C4-2B (cell line): ENCODE measurements at regions not wholly inside any gene's neighbourhood (a gene's known extent, or its start where the extent isn't known, plus 50 kb on each side); places are given as distances from the start of the nearest gene placed in this dataset.

Experiments
- H3K27ac ChIP-seq: fragments of 450-650 bp; 2 replicates; pipeline ENCODE4 v1.5.1; 2017
- ZFX ChIP-seq: fragments of 450-650 bp; IDR thresholded peaks from 2 replicates; pipeline ENCODE4 v1.6.1; 2017
- TF ChIP-seq, protein P1 (sequence below): fragments of 450-650 bp; conservative IDR thresholded peaks from 2 replicates; pipeline ENCODE4 v1.5.1; 2017; ENCODE audit warnings: mild to moderate bottlenecking

DNA sequence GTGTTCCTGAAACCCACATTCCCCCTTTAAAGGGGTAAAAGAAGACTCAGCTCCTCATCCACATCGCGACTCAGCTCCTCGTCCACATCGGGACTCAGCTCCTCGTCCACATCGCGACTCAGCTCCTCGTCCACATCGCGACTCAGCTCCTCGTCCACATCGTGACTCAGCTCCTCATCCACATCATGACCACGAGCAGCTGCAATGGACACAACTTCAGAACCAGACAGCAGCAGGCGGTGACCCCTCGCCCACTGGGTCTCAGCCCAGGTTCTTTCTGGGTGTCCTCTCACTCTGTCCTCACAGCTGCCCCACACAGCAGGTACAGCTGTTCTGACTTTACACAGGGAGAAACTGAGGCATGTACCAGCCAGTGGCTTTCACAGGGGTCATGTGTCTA is 163.5 kb upstream of the SALL3 start:
- no peak overlapping the region for H3K27ac ChIP-seq
- TF ChIP-seq ZFX, result no peak
- TF ChIP-seq, protein P1, sequence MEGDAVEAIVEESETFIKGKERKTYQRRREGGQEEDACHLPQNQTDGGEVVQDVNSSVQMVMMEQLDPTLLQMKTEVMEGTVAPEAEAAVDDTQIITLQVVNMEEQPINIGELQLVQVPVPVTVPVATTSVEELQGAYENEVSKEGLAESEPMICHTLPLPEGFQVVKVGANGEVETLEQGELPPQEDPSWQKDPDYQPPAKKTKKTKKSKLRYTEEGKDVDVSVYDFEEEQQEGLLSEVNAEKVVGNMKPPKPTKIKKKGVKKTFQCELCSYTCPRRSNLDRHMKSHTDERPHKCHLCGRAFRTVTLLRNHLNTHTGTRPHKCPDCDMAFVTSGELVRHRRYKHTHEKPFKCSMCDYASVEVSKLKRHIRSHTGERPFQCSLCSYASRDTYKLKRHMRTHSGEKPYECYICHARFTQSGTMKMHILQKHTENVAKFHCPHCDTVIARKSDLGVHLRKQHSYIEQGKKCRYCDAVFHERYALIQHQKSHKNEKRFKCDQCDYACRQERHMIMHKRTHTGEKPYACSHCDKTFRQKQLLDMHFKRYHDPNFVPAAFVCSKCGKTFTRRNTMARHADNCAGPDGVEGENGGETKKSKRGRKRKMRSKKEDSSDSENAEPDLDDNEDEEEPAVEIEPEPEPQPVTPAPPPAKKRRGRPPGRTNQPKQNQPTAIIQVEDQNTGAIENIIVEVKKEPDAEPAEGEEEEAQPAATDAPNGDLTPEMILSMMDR, result no peak

DNA sequence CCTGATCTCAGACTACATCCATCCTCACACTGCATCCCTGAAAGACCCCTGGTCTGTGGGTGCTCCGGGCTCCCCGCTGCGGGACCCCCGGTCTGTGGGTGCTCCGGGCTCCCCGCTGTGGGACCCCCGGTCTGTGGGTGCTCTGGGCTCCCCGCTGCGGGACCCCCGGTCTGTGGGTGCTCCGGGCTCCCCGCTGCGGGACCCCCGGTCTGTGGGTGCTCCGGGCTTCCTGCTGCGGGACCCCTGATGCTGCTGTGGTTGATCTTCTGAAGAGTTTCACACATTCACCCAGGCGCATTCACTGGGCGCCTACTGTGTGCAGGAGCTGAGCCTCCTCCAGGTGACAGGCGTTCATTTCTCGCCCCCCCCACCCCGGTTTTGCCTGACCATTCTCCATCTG is 162.7 kb upstream of the SALL3 start:
- H3K27ac ChIP-seq, result no peak overlapping the region
- TF ChIP-seq ZFX, result no peak
- TF ChIP-seq, protein P1, result no peak

DNA sequence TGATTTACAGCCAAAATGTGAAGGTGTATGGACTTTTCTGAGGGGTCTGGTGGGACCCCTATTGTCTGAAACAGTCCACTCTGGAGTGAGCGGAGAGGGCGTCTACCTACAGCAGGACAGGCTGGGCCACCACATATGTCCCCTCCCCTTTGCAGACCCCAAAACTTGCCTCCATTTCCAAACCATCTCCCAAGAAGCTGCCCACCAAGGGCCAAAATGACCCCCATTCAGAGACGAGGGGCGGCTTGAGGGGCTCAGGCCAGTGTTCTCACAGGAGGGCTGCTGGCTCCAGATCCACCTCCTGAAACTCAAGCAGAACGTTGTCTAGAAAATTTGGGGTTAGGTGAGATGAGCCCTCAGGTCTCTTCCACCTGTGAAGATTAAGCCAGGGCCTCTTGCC is 161.1 kb upstream of the SALL3 start:
- H3K27ac ChIP-seq, result no peak overlapping the region
- no peak for TF ChIP-seq ZFX
- TF ChIP-seq, protein P1, result no peak

DNA sequence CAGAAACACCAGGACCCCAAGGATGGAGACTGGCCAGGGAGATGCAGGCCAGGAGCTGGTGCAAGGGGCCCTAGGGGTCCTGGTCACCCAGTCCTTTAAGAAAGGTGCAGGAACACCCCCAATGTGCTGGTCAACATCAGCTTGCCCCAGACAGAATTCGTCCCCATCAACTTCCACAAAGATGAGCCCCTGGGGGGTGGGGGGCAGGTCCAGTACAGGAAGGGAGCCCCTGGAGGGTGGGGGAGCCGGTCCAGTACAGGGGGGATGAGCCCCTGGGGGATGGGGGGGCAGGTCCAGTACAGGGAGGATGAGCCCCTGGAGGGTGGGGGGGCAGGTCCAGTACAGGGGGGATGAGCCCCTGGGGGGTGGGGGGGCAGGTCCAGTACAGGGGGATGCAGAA is 160.7 kb upstream of the SALL3 start:
- TF ChIP-seq, protein P1, result no peak
- no peak for TF ChIP-seq ZFX
- H3K27ac ChIP-seq, result no peak overlapping the region

DNA sequence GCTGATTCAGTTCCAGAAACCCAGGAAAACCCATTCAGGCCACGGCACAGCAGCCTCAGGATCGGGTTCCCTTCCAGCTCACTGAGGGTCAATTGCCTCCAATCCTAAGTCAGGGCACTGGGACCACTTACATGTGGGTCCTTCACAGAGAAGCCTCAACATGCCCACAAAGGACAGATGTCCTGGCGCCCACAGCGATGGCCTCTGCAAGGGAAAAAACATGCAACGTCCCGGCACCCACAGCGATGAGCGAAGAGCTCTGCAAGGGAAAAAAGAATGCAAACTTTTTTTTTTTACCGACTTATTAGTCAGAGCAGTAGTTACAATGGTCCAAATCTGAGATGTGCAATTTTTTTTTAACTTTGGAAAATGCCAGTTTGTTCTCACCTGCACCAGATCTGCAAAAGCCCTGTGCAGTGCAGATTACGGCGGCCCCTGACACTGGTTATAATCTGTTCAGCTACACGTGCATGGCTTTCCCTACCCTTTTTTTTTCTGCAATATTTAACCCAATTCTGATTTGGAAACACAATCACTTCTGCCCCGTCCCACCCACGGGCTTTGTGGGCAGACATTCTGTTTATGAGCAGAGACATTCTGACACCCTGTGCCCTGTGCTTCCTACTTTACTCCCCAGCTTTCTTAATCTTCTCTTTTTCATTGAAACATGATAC is 159.3 kb upstream of the SALL3 start:
- no peak overlapping the region for H3K27ac ChIP-seq
- TF ChIP-seq ZFX, result no peak

DNA sequence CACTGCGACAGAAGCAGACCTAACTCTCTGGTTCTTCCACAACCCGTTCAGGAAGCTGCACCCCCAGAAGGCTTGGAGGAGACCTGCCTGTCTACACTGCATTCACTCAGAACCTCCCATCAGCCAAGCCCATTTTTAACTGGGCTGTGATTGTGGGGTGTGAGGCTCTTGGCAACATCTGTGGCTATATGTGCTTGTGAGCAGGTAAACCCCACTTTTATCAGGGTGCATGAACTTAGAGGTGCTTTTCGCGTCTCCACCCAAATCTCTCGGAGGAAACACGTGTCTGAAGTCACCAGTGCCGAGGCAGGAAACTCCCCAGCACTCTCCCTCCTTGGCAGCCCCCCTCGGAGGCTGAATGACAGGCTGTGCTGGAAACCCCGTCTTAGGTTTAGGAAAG is 158.2 kb upstream of the SALL3 start:
- no peak for TF ChIP-seq ZFX
- TF ChIP-seq, protein P1, result no peak
- no peak overlapping the region for H3K27ac ChIP-seq

DNA sequence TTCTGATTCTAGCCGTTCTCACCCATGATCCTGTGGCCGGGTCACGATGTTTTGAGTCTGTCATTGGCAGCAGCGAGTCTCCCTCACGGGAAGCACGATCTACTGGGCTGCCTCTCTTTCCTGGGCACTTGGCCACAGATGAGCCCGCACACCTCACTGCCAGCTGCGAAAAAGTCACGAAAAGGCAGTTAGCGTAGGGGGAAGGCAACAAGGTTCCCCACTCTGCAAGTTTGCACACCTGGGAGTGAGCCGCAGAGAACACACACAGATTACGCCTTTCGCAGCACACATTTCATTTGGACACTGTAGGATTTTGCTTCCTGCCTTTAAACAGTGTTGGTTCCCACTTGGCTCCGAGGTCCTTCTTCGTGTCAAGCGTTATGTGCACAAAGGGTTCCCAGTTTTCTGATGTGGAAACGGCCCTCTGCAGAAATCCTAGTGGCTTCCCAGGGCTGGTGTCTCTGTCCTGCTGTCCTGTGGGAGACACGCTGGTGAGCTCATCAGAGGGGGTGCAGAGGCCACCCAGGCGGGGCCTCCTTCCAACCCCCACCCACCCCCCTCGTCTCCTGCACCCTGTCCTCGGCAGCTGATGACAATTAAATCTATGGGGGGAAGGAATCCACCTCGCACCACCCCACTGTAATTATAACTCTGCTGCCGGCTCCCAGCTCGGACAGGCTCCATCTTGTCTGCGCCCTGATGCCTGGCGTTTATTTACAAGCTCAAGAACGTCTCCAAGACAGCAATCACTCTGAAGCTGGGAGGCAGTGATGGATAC is 157.3 kb upstream of the SALL3 start:
- no peak overlapping the region for H3K27ac ChIP-seq
- TF ChIP-seq, protein P1, result no peak
- TF ChIP-seq ZFX, result no peak

DNA sequence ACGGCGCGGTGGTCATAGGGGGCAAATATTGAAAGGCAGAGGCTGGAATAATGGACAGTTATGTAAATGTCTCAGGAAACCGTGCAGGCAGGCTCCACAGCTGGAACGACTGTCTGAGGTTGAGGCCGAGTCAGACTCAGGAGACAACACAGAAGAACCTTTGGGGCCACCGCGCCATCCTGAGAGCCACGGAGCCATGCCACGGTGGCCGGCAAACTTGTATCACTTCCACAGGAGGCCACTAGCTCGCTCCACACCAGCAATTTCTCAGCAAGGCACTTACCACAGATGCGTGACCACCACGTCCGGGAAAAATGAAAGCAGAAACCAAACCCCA is 156.7 kb upstream of the SALL3 start:
- H3K27ac ChIP-seq, result no peak overlapping the region
- no peak for TF ChIP-seq ZFX
- TF ChIP-seq, protein P1, result no peak
